ENCODE measurements at regions not wholly inside any gene's neighbourhood (a gene's known extent, or its start where the extent isn't known, plus 50 kb on each side); places are given as distances from the start of the nearest gene placed in this dataset.

DNA sequence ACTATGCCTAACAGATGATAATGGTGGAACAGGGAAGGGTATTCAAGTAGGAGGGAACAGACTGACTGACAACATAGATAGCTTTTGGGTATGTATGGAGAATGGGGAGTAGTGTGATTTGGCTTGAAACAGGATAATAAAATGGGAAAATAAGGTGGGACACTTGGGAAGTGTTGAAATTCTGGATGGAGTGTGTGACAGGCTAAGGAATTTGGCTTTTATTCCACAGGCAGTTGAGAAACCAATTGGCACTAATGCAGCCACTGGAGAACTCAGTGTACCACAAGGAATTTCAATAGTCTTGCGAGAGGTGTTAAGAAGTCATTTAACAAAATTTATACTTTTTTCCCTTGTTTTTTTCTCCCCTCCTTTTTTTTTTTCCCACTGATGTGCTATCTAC is 153.5 kb upstream of the ELAVL2 start:
- Histone ChIP-seq H3K4me3 (ENCODE audit: low read length) (no peak overlapping the region), H3K27me3 (ENCODE audit: control insufficient read depth, insufficient read depth, low read length) (no peaks in the 10 kb centered on the region), H3K36me3 (ENCODE audit: control insufficient read depth, insufficient read depth, low read length) (no peaks in the 10 kb centered on the region), H3K4me1 (ENCODE audit: control insufficient read depth, insufficient read depth, low read length) (no peaks in the 10 kb centered on the region), H3K9me3 (ENCODE audit: control insufficient read depth, insufficient read depth, low read length) (no peaks in the 10 kb centered on the region), H3K27ac (ENCODE audit: low read length) (no peak overlapping the region)
- no peak for DNase-seq (ENCODE audit: low read depth, low spot score)
- no CpG with 5 or more reads among the region's 1 CpG for WGBS (ENCODE audit: insufficient coverage, insufficient read length)

DNA sequence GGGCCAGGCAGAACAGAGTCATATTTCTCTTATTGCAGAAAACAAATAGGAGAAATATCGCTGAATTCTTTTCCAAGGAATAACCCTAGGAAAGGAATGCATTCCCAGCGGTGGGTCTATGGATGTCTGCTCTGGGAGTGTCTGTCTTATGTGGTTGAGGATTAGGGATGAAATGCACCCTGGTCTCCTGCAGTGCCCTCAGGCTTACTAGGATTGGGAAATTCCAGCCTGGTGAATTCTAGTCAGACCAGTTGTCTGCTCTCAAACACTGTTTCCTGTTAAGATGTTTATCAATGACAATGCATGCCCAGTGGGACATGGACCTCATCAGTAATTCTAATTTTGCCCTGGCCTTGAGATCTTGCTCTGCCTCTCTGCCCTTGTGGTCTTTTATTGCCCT is 136.1 kb upstream of the ELAVL2 start:
- H3K27me3 ChIP-seq (ENCODE audit: control insufficient read depth, insufficient read depth, low read length): no peaks in the 10 kb centered on the region
- WGBS (ENCODE audit: insufficient coverage, insufficient read length): no CpG with 5 or more reads among the region's 2 CpGs
- H3K9me3 ChIP-seq (ENCODE audit: control insufficient read depth, insufficient read depth, low read length): no peaks in the 10 kb centered on the region
- H3K27ac ChIP-seq (ENCODE audit: low read length): no peak overlapping the region
- no peaks in the 10 kb centered on the region for H3K4me1 ChIP-seq (ENCODE audit: control insufficient read depth, insufficient read depth, low read length)
- DNase-seq (ENCODE audit: low read depth, low spot score): no peak
- H3K36me3 ChIP-seq (ENCODE audit: control insufficient read depth, insufficient read depth, low read length): no peaks in the 10 kb centered on the region
- no peak overlapping the region for H3K4me3 ChIP-seq (ENCODE audit: low read length)

DNA sequence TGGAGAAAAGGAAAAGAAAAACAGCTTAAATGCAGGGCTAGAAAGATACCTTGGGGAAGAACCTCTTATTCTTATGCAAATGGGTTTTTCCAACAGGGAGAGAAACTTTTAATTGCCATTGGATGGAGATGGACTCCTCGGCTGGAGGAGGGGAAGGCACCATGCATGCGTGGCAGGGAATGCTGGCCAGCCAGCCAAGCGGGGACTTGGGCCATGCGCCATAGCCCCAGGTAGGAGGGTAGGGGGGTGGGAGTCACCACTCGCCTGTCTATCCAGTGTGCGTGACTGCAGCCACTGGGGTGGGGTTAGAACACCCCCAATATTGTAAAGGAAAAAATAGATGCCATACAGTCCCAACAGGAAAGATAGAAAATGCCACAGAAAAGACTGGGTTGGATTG is 119.9 kb upstream of the ELAVL2 start:
- peaks cover 2% of the 10 kb centered on the region; the same call in 1 of the 2 replicates for H3K9me3 ChIP-seq (ENCODE audit: control insufficient read depth, insufficient read depth, low read length)
- no peak overlapping the region for H3K27ac ChIP-seq (ENCODE audit: low read length)
- DNase-seq (ENCODE audit: low read depth, low spot score): no peak
- H3K4me1 ChIP-seq (ENCODE audit: control insufficient read depth, insufficient read depth, low read length): no peaks in the 10 kb centered on the region
- no peaks in the 10 kb centered on the region for H3K36me3 ChIP-seq (ENCODE audit: control insufficient read depth, insufficient read depth, low read length)
- no CpG with 5 or more reads among the region's 6 CpGs for WGBS (ENCODE audit: insufficient coverage, insufficient read length)
- H3K27me3 ChIP-seq (ENCODE audit: control insufficient read depth, insufficient read depth, low read length): no peaks in the 10 kb centered on the region
- no peak overlapping the region for H3K4me3 ChIP-seq (ENCODE audit: low read length)

DNA sequence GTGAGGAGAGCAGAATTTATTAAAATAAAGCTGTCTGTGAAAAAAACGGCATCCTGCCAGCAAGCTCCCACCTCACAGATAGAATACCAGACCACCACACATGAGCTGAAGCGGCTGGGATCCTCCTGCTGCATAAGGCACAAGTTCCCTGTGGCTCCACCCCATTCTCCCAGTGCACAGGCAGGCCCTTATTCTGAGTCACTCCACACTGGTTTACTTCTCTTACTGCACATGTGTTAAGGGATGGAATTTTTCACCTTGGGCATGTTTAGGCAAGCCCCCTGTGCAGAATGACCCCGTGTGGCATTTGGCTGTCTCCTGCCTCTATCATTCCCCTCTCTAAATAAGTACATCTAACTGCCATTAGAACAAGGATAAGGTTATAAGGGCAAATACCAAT is 115.0 kb upstream of the ELAVL2 start:
- Histone ChIP-seq H3K4me1 (ENCODE audit: control insufficient read depth, insufficient read depth, low read length) (no peaks in the 10 kb centered on the region), H3K4me3 (ENCODE audit: low read length) (no peak overlapping the region), H3K36me3 (ENCODE audit: control insufficient read depth, insufficient read depth, low read length) (no peaks in the 10 kb centered on the region), H3K27ac (ENCODE audit: low read length) (no peak overlapping the region), H3K27me3 (ENCODE audit: control insufficient read depth, insufficient read depth, low read length) (no peaks in the 10 kb centered on the region), H3K9me3 (ENCODE audit: control insufficient read depth, insufficient read depth, low read length) (peaks cover 2% of the 10 kb centered on the region; the same call in 1 of the 2 replicates)
- WGBS (ENCODE audit: insufficient coverage, insufficient read length): no CpG with 5 or more reads among the region's 3 CpGs
- no peak for DNase-seq (ENCODE audit: low read depth, low spot score)

DNA sequence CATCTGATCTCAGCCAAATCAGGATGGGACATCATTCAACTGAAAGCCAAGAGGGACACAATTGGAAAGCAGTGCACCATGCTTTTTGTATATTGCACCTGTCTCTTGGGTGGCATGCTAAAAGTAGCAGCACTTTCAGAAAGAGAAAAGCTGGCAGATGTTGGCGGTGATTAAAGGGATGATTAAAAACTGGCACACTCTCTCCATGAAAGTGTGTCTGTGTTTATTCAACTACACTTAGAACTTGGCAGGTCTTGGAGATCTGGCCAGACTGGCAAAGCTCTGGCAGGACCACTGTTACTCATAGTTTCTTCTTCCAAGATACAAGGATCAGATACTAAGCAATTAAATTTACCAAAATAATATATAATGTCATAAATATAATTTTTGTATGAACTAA is 112.9 kb upstream of the ELAVL2 start:
- Histone ChIP-seq H3K27me3 (ENCODE audit: control insufficient read depth, insufficient read depth, low read length) (no peaks in the 10 kb centered on the region), H3K9me3 (ENCODE audit: control insufficient read depth, insufficient read depth, low read length) (no peaks in the 10 kb centered on the region; the same call in 1 of the 2 replicates), H3K4me3 (ENCODE audit: low read length) (no peak overlapping the region), H3K4me1 (ENCODE audit: control insufficient read depth, insufficient read depth, low read length) (no peaks in the 10 kb centered on the region), H3K36me3 (ENCODE audit: control insufficient read depth, insufficient read depth, low read length) (no peaks in the 10 kb centered on the region), H3K27ac (ENCODE audit: low read length) (no peak overlapping the region)
- WGBS (ENCODE audit: insufficient coverage, insufficient read length): no CpG with 5 or more reads among the region's 1 CpG
- DNase-seq (ENCODE audit: low read depth, low spot score): no peak

DNA sequence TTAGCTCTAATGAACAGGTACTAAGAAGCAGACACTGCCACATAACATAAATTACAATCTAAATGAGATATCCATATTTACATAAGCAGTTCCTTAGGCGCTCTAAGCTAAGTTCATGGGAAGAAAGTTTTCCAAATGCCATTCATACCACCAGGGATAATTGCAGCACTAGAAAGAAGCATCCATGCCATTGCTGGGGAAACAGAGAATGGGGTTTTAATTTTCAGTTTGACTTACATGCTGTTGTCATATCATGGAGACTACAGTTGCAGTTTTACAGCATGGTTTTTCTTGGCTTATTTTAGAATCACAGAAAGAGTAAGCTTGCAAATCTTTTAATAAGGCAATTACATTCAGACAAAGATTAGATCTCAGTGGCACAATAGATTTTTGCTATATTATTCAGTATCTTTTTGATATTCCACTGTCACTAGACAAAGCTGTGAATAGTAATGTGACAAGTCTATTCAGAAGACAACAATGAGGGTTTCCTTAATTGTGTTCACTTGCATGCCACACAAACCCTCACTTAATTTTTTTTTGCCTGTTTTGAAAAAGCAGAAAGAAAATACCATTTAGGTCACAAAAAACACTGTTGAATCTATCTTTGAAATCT is 108.4 kb upstream of the ELAVL2 start:
- H3K4me1 ChIP-seq (ENCODE audit: control insufficient read depth, insufficient read depth, low read length): no peaks in the 10 kb centered on the region
- WGBS (ENCODE audit: insufficient coverage, insufficient read length): no CpG with 5 or more reads among the region's 1 CpG

DNA sequence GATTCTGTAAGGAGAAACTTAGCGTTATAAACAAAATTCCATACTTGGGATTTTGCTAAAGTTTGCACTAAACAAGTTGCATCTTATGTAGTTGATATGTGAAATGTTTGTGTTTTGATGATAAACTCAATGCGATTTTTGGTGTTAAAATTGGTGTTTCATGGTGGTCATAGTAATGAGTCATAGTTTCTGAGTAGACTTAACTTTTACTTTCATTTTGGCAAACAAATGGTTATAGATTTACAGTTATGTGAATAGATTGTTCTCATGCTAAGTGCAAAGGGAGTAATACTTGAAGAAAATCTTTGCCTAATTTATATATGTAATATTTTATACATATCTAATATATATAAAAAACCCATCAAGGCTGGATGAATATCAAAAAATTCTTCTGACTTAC is 107.3 kb upstream of the ELAVL2 start:
- no peak overlapping the region for H3K4me3 ChIP-seq (ENCODE audit: low read length)
- no peaks in the 10 kb centered on the region for H3K4me1 ChIP-seq (ENCODE audit: control insufficient read depth, insufficient read depth, low read length)
- H3K36me3 ChIP-seq (ENCODE audit: control insufficient read depth, insufficient read depth, low read length): no peaks in the 10 kb centered on the region
- no peak overlapping the region for H3K27ac ChIP-seq (ENCODE audit: low read length)
- H3K27me3 ChIP-seq (ENCODE audit: control insufficient read depth, insufficient read depth, low read length): no peaks in the 10 kb centered on the region
- no peak for DNase-seq (ENCODE audit: low read depth, low spot score)
- 100% methylated on average over 1 of the region's 2 CpGs for WGBS (ENCODE audit: insufficient coverage, insufficient read length)
- H3K9me3 ChIP-seq (ENCODE audit: control insufficient read depth, insufficient read depth, low read length): no peaks in the 10 kb centered on the region

More for the DNA sequence above, 108.4 kb upstream of the ELAVL2 start:
- no peak for DNase-seq (ENCODE audit: low read depth, low spot score)
- no peak overlapping the region for H3K4me3 ChIP-seq (ENCODE audit: low read length)
- no peaks in the 10 kb centered on the region for H3K36me3 ChIP-seq (ENCODE audit: control insufficient read depth, insufficient read depth, low read length)
- H3K27me3 ChIP-seq (ENCODE audit: control insufficient read depth, insufficient read depth, low read length): no peaks in the 10 kb centered on the region
- no peaks in the 10 kb centered on the region for H3K9me3 ChIP-seq (ENCODE audit: control insufficient read depth, insufficient read depth, low read length)
- H3K27ac ChIP-seq (ENCODE audit: low read length): no peak overlapping the region

DNA sequence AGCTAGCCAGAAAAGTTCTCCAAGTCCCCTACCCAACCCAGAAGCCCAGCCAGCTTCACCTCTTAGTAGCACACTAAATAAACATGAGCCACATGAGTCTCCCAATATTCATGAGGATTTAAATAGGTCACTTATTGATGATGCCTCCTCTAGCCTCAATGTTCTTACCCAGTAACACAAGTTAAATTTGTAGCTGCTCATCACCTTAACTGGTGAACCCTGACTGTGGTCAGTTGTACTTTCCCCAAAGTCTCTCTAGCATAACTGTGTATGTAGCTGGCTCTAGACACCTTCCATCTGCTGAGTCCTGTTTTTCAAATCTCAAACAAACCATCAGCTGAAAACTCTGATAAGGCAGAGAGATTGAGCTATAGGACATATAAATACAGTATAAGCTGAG is 100.3 kb upstream of the ELAVL2 start:
- no peak for DNase-seq (ENCODE audit: low read depth, low spot score)
- no peaks in the 10 kb centered on the region for H3K9me3 ChIP-seq (ENCODE audit: control insufficient read depth, insufficient read depth, low read length)
- no peaks in the 10 kb centered on the region for H3K27me3 ChIP-seq (ENCODE audit: control insufficient read depth, insufficient read depth, low read length)
- H3K4me1 ChIP-seq (ENCODE audit: control insufficient read depth, insufficient read depth, low read length): no peaks in the 10 kb centered on the region
- H3K36me3 ChIP-seq (ENCODE audit: control insufficient read depth, insufficient read depth, low read length): no peaks in the 10 kb centered on the region
- no peak overlapping the region for H3K27ac ChIP-seq (ENCODE audit: low read length)
- no peak overlapping the region for H3K4me3 ChIP-seq (ENCODE audit: low read length)

DNA sequence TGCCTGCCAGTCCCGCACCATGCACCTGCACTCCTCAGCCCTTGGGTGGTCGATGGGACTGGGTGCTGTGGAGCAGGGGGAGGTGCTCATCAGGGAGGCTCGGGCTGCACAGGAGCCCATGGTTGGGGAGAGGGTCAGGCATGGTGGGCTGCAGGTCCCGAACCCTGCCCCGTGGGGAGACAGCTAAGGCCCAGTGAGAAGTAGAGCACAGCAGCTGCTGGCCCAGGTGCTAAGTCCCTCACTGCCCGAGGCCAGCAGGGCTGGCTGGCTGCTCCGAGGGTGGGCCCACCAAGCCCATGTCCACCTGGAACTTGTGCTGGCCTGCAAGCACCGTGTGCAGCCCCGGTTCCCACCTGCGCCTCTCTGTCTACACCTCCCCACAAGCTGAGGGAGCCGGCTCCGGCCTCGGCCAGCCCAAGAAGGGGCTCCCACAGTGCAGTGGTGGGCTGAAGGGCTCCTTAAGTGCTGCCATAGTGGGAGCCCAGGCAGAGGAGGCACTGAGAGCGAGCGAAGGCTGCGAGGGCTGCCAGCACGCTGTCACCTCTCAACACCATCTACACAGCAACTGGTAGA is 88.5 kb upstream of the ELAVL2 start:
- Histone ChIP-seq H3K36me3 (ENCODE audit: control insufficient read depth, insufficient read depth, low read length) (no peaks in the 10 kb centered on the region), H3K4me1 (ENCODE audit: control insufficient read depth, insufficient read depth, low read length) (no peaks in the 10 kb centered on the region), H3K27ac (ENCODE audit: low read length) (no peak overlapping the region), H3K4me3 (ENCODE audit: low read length) (no peak overlapping the region), H3K9me3 (ENCODE audit: control insufficient read depth, insufficient read depth, low read length) (no peaks in the 10 kb centered on the region), H3K27me3 (ENCODE audit: control insufficient read depth, insufficient read depth, low read length) (no peaks in the 10 kb centered on the region)
- DNase-seq (ENCODE audit: low read depth, low spot score): no peak
- WGBS (ENCODE audit: insufficient coverage, insufficient read length): no CpG with 5 or more reads among the region's 17 CpGs

DNA sequence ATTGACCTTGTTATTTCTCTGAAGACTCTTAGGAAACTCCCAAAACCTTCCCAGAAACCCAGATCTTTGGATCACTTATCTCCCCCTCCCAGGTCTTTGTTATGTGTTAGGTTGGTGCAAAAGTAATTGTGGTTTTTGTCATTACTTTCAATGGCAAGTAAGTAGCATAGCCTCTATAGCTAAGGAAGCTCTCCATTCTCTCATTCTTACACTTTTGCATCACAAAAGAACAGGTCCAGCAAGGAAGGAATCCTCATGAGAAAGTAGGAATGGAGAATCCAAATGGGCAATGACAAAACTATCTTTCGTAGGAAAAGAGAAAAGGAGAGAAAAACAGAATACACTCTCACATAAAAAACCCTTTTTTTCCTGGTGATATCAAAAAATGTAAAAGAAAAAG is 81.3 kb upstream of the ELAVL2 start:
- H3K27ac ChIP-seq (ENCODE audit: low read length): no peak overlapping the region
- no peaks in the 10 kb centered on the region for H3K36me3 ChIP-seq (ENCODE audit: control insufficient read depth, insufficient read depth, low read length)
- DNase-seq (ENCODE audit: low read depth, low spot score): peak; percentile 4
- no peak overlapping the region for H3K4me3 ChIP-seq (ENCODE audit: low read length)
- WGBS (ENCODE audit: insufficient coverage, insufficient read length): no CpG with 5 or more reads among the region's 1 CpG
- H3K4me1 ChIP-seq (ENCODE audit: control insufficient read depth, insufficient read depth, low read length): no peaks in the 10 kb centered on the region
- no peaks in the 10 kb centered on the region for H3K9me3 ChIP-seq (ENCODE audit: control insufficient read depth, insufficient read depth, low read length)
- no peaks in the 10 kb centered on the region for H3K27me3 ChIP-seq (ENCODE audit: control insufficient read depth, insufficient read depth, low read length)

DNA sequence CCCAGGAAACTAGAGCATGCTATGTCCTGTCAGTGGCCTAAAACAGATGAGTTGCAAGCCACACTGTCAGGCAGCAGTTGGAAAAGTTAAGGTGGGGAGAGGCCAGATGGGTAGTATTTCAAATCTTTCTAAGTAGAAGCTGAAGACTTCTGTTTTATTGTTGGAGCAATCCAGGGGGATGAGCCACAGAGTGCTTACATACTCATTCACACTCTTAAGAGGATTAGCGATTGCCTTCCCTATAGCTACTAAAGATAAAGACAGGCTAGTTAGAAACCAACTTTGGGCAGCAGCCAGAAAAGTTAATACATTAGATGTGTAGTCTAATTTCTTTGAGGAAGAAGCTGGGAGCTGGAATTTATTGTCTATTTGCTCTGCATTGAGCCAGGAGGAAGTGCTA is 61.7 kb upstream of the ELAVL2 start:
- no peak for DNase-seq (ENCODE audit: low read depth, low spot score)
- no peaks in the 10 kb centered on the region for H3K36me3 ChIP-seq (ENCODE audit: control insufficient read depth, insufficient read depth, low read length)
- no peaks in the 10 kb centered on the region for H3K4me1 ChIP-seq (ENCODE audit: control insufficient read depth, insufficient read depth, low read length)
- H3K9me3 ChIP-seq (ENCODE audit: control insufficient read depth, insufficient read depth, low read length): no peaks in the 10 kb centered on the region
- no peaks in the 10 kb centered on the region for H3K27me3 ChIP-seq (ENCODE audit: control insufficient read depth, insufficient read depth, low read length)
- H3K4me3 ChIP-seq (ENCODE audit: low read length): no peak overlapping the region
- WGBS (ENCODE audit: insufficient coverage, insufficient read length): no CpG with 5 or more reads among the region's 1 CpG
- no peak overlapping the region for H3K27ac ChIP-seq (ENCODE audit: low read length)

All from iPS DF 6.9 (cell line).